ENCODE measurements at regions not wholly inside any gene's neighbourhood (a gene's known extent, or its start where the extent isn't known, plus 50 kb on each side); places are given as distances from the start of the nearest gene placed in this dataset.
"Not testable (repeated sequence)": the region's sequence is repeated elsewhere in the genome, so short reads cannot be mapped to it uniquely, and the experiment has no call there.

GRCh38 chr10:130962240-130963051, 349.1 kb downstream of the TCERG1L start:
- DNase-seq, result no peak

GRCh38 chr10:130963052-130963393, 348.5 kb downstream of the TCERG1L start:
- DNase-seq, result no peak

GRCh38 chr10:130963786-130964522, 347.6 kb downstream of the TCERG1L start:
- no peak for DNase-seq

GRCh38 chr10:130964771-130965170, 346.8 kb downstream of the TCERG1L start:
- DNase-seq, result no peak

GRCh38 chr10:130967161-130967560, 344.4 kb downstream of the TCERG1L start:
- DNase-seq, result no peak

- DNase-seq, result no peak
These were observed 343.7 kb downstream of the TCERG1L start for GRCh38 chr10:130967784-130968183.

GRCh38 chr10:130968511-130968910, 343.0 kb downstream of the TCERG1L start:
- DNase-seq, result no peak

- no peak for DNase-seq
These were observed 342.6 kb downstream of the TCERG1L start for GRCh38 chr10:130968964-130969363.

- no peak for DNase-seq
These were observed 341.8 kb downstream of the TCERG1L start for GRCh38 chr10:130969700-130970099.

GRCh38 chr10:130970341-130971122, 341.0 kb downstream of the TCERG1L start:
- DNase-seq, result no peak

GRCh38 chr10:130971123-130971435, 340.4 kb downstream of the TCERG1L start:
- no peak for DNase-seq

- no peak for DNase-seq
These were observed 338.2 kb downstream of the TCERG1L start for GRCh38 chr10:130973127-130973839.

- no peak for DNase-seq
These were observed 337.4 kb downstream of the TCERG1L start for GRCh38 chr10:130974166-130974565.

- not testable (repeated sequence) for DNase-seq
These were observed 336.2 kb downstream of the TCERG1L start for GRCh38 chr10:130975351-130975750.

GRCh38 chr10:130982802-130983201, 328.7 kb downstream of the TCERG1L start:
- no peak for DNase-seq

GRCh38 chr10:130983749-130984148, 327.8 kb downstream of the TCERG1L start:
- DNase-seq, result no peak

GRCh38 chr10:130984686-130985085, 326.8 kb downstream of the TCERG1L start:
- DNase-seq, result no peak

- DNase-seq, result no peak
These were observed 326.3 kb downstream of the TCERG1L start for GRCh38 chr10:130985158-130985753.

- DNase-seq, result no peak
These were observed 324.7 kb downstream of the TCERG1L start for GRCh38 chr10:130986846-130987245.

GRCh38 chr10:130987401-130987800, 324.1 kb downstream of the TCERG1L start:
- DNase-seq, result no peak

- no peak for DNase-seq
These were observed 321.8 kb downstream of the TCERG1L start for GRCh38 chr10:130989670-130990232.

- DNase-seq, result no peak
These were observed 321.0 kb downstream of the TCERG1L start for GRCh38 chr10:130990486-130990885.

Measured in NCI-H524 treated with DMSO at 0.1 percent for 48 hours (cell line).